Upper lobe of left lung (tissue), 4 donors: ENCODE measurements at regions not wholly inside any gene's neighbourhood (a gene's known extent, or its start where the extent isn't known, plus 50 kb on each side); places are given as distances from the start of the nearest gene placed in this dataset.

Experiments
- CTCF ChIP-seq, 6 experiments: fragments of 450-650 bp in 4 of 6; fragments of 200-600 bp in 2 of 6; sonication (generic) in 2 of 6; IDR thresholded peaks; one replicate each; pipeline ENCODE4 v1.5.1; 2016 to 2019; ENCODE audit warnings: antibody characterized with exemption in 6 of 6
- EP300 ChIP-seq, 4 donors: sonication (generic); formaldehyde crosslinking; IDR thresholded peaks; one replicate each; pipeline ENCODE4 v1.5.1; 2017; ENCODE audit warnings: antibody characterized with exemption in 4 of 4, control low read depth in 2 of 4
- POLR2AphosphoS5 ChIP-seq, 2 donors: sonication (generic); formaldehyde crosslinking; IDR thresholded peaks; one replicate each; pipeline ENCODE4 v1.5.1; 2017; ENCODE audit warnings: antibody characterized with exemption in 2 of 2

- no peak for TF ChIP-seq CTCF (IDR thresholded peaks at IDR 0.05)
- no peak for TF ChIP-seq EP300 (IDR thresholded peaks at IDR 0.05)
- no peak for TF ChIP-seq POLR2AphosphoS5 (IDR thresholded peaks at IDR 0.05)
These were observed 368.2 kb upstream of the SULF2 start for GRCh38 chr20:48153523-48153922.
